ENCODE measurements at regions not wholly inside any gene's neighbourhood (a gene's known extent, or its start where the extent isn't known, plus 50 kb on each side); places are given as distances from the start of the nearest gene placed in this dataset.

GRCh38 chr4:123043793-123044425 lies 121.5 kb upstream of the NUDT6 start:
- TF ChIP-seq POLR2A (IDR thresholded peaks at IDR 0.05; ENCODE audit: low read depth, low read length): no peak
- TF ChIP-seq CTCF (conservative IDR thresholded peaks at IDR 0.05; ENCODE audit: low read depth, low read length): no peak
- TF ChIP-seq RFX5 (IDR thresholded peaks at IDR 0.05; ENCODE audit: low read depth, low read length): no peak
